K562 (cell line): ENCODE measurements at regions not wholly inside any gene's neighbourhood (a gene's known extent, or its start where the extent isn't known, plus 50 kb on each side); places are given as distances from the start of the nearest gene placed in this dataset.

ENCODE experiments used
- ATAC-seq: fragments of 200-7000 bp; cut with Tn5 transposase; 3 replicates; pipeline ENCODE4 v1.9.1; 2020; ENCODE audit warnings: moderate library complexity
- BruUV-seq: library from RNA; stranded (reverse); fragments of 400-500 nt; replicated peaks from 2 replicates; lab custom pipeline; 2021; lab: Mats Ljungman, UMichigan
- CTCF ChIA-PET: fragments of 300-600 bp; formaldehyde crosslinking; extraction: SDS; loops from one replicate; lab custom pipeline; 2021; ENCODE audit warnings: low intra/inter-chr PET ratio; lab: Yijun Ruan, JAX
- POLR2A ChIA-PET: fragments of 300-600, 350-650 bp; sonication (Branson Sonifier 250); formaldehyde crosslinking; extraction: SDS; loops from one replicate; lab custom pipeline; 2021; ENCODE audit warnings: antibody characterized with exemption, inconsistent platforms; lab: Yijun Ruan, JAX
- DNase-seq, 4 experiments: peaks; one replicate each; pipeline versions ENCODE4 v3.0.0 to v3.0.0-alpha.2; 2011 to 2018; ENCODE audit warnings: low spot score in 3 of 4, mixed read lengths in 3 of 4; ENCODE audit errors: extremely low read depth in 1 of 4
- FAIRE-seq: peaks from 2 replicates; lab custom pipeline; 2011; peaks lifted over from hg19 to GRCh38; lab: Jason Lieb, UNC
- H2AFZ ChIP-seq: 2 replicates; pipeline ENCODE4 v1.6.0; 2011; ENCODE audit warnings: low read depth, low read length, control low read depth, inconsistent platforms
- H3K27ac ChIP-seq: fragments of 200-600 bp; 3 replicates; pipeline ENCODE4 v1.8.0; 2011; ENCODE audit warnings: low read depth, mild to moderate bottlenecking, control low read depth, inconsistent platforms, low read length, moderate library complexity, mixed read lengths; ENCODE audit errors: extremely low read depth
- H3K27me3 ChIP-seq, 2 experiments: fragments of 300-600 bp in 1 of 2; 2 replicates in 1 of 2; 3 replicates in 1 of 2; pipeline versions ENCODE4 v1.6.0 to v1.8.0; 2011; ENCODE audit warnings: inconsistent platforms in 2 of 2, low read length in 2 of 2, mild to moderate bottlenecking in 1 of 2, mixed read lengths in 1 of 2, moderate library complexity in 1 of 2; ENCODE audit not compliant: control insufficient read depth in 2 of 2, insufficient read depth in 2 of 2
- H3K36me3 ChIP-seq: fragments of 300-600 bp; 3 replicates; pipeline ENCODE4 v1.8.0; 2011; ENCODE audit warnings: mild to moderate bottlenecking, low read length, inconsistent platforms; ENCODE audit not compliant: control insufficient read depth, insufficient read depth
- H3K4me1 ChIP-seq, 2 experiments: fragments of 200-600 bp in 1 of 2; replicated peaks in 1 of 2; 2 replicates in 1 of 2; 3 replicates in 1 of 2; pipeline versions ENCODE4 v1.5.1 to v1.8.0; 2011; ENCODE audit warnings: inconsistent platforms in 2 of 2, low read length in 2 of 2, mild to moderate bottlenecking in 1 of 2, mixed read lengths in 1 of 2, moderate library complexity in 1 of 2; ENCODE audit not compliant: control insufficient read depth in 2 of 2, insufficient read depth in 2 of 2
- H3K4me2 ChIP-seq: 2 replicates; pipeline ENCODE4 v1.6.1; 2011; ENCODE audit warnings: low read length, control low read depth, inconsistent platforms, mixed read lengths; ENCODE audit not compliant: insufficient read depth
- H3K4me3 ChIP-seq: fragments of 200-600 bp; sonication (generic), shearing (Covaris generic); 2 replicates; pipeline ENCODE4 v1.5.1; 2016; ENCODE audit warnings: control low read depth, inconsistent platforms
- H3K79me2 ChIP-seq: fragments of 200-600 bp; 3 replicates; pipeline ENCODE4 v1.8.0; 2011; ENCODE audit warnings: low read length, inconsistent platforms; ENCODE audit not compliant: control insufficient read depth, insufficient read depth
- H3K9ac ChIP-seq, 2 experiments: 2 replicates each; pipeline versions ENCODE4 v1.6.0 to v1.6.1; 2011; ENCODE audit warnings: low read depth in 2 of 2, low read length in 2 of 2, control low read depth in 1 of 2, inconsistent platforms in 1 of 2, mild to moderate bottlenecking in 1 of 2, mixed read lengths in 1 of 2; ENCODE audit not compliant: insufficient read depth in 1 of 2
- H3K9me1 ChIP-seq: one replicate; pipeline ENCODE4 v1.6.0; 2011; ENCODE audit warnings: inconsistent platforms, mild to moderate bottlenecking, low read length, moderate library complexity; ENCODE audit not compliant: control insufficient read depth, insufficient read depth
- H3K9me3 ChIP-seq: replicated peaks from 2 replicates; pipeline ENCODE4 v1.5.1; 2011; ENCODE audit warnings: low read depth, low read length, inconsistent platforms; ENCODE audit not compliant: control insufficient read depth, insufficient read depth
- H4K20me1 ChIP-seq: replicated peaks from 2 replicates; pipeline ENCODE4 v1.6.1; 2011; ENCODE audit warnings: low read length, inconsistent platforms, mixed read lengths; ENCODE audit not compliant: control insufficient read depth, insufficient read depth
- BRF1 ChIP-seq: IDR thresholded peaks from 3 replicates; pipeline ENCODE4 v1.6.1; 2011; ENCODE audit warnings: borderline replicate concordance, mild to moderate bottlenecking; ENCODE audit not compliant: insufficient read length; ENCODE audit errors: extremely low read depth
- CBX8 ChIP-seq: fragments of 200-600 bp; sonication (generic); IDR thresholded peaks from 2 replicates; pipeline ENCODE4 v1.6.1; 2012; ENCODE audit warnings: borderline replicate concordance, mixed run types, low read depth, mild to moderate bottlenecking, moderate library complexity, mixed read lengths, low read length, control low read depth, inconsistent platforms; ENCODE audit not compliant: poor library complexity, severe bottlenecking; ENCODE audit errors: extremely low read depth
- ETS1 ChIP-seq: conservative IDR thresholded peaks from 2 replicates; pipeline ENCODE4 v1.6.1; 2011; ENCODE audit warnings: low read depth, mild to moderate bottlenecking, low read length; ENCODE audit not compliant: control insufficient read depth
- GMEB1 ChIP-seq: fragments of 250-450 bp; sonication (Bioruptor Pico); IDR thresholded peaks from 2 replicates; pipeline ENCODE4 v1.4.0; 2020; ENCODE audit warnings: mild to moderate bottlenecking
- HNRNPL ChIP-seq: fragments of 200-400 bp; formaldehyde crosslinking; IDR thresholded peaks from 2 replicates; pipeline ENCODE4 v1.6.1; 2017; ENCODE audit warnings: low read depth, mild to moderate bottlenecking, low read length
- NRF1 ChIP-seq, 2 experiments: fragments of 450-650 bp; IDR thresholded peaks in 1 of 2; conservative IDR thresholded peaks in 1 of 2; 2 replicates each; pipeline ENCODE4 v1.6.1; 2014; ENCODE audit warnings: mild to moderate bottlenecking in 2 of 2
- PCBP1 ChIP-seq: fragments of 200-400 bp; formaldehyde crosslinking; IDR thresholded peaks from 2 replicates; pipeline ENCODE4 v1.6.1; 2018; ENCODE audit warnings: mild to moderate bottlenecking, low read depth, low read length; ENCODE audit not compliant: poor library complexity, severe bottlenecking
- PTTG1 ChIP-seq: fragments of 450-650 bp; IDR thresholded peaks from 2 replicates; pipeline ENCODE4 v1.6.1; 2016; ENCODE audit warnings: low read depth, mild to moderate bottlenecking, missing genetic modification characterization, missing compliant biosample characterization
- RBM15 ChIP-seq: fragments of 200-400 bp; formaldehyde crosslinking; IDR thresholded peaks from 2 replicates; pipeline ENCODE4 v1.6.1; 2018; ENCODE audit warnings: mild to moderate bottlenecking, low read length, moderate library complexity; ENCODE audit not compliant: insufficient read depth
- WHSC1 ChIP-seq: IDR thresholded peaks from one replicate; pipeline ENCODE4 v1.6.1; 2012; ENCODE audit warnings: low read length, control low read depth, inconsistent platforms
- YY1 ChIP-seq, 3 experiments: IDR thresholded peaks; 2 replicates each; pipeline ENCODE4 v1.6.1; 2011; ENCODE audit warnings: low read length in 2 of 3, mild to moderate bottlenecking in 2 of 3, moderate library complexity in 2 of 3, borderline replicate concordance in 1 of 3, control low read depth in 1 of 3, low read depth in 1 of 3; ENCODE audit not compliant: insufficient read depth in 3 of 3, insufficient replicate concordance in 2 of 3, control insufficient read depth in 1 of 3, insufficient read length in 1 of 3; ENCODE audit errors: extremely low read depth in 1 of 3
- ZBTB2 ChIP-seq: fragments of 450-650 bp; IDR thresholded peaks from 2 replicates; pipeline ENCODE4 v1.6.1; 2016; ENCODE audit warnings: antibody characterized with exemption
- ZBTB49 ChIP-seq: sonication (generic); formaldehyde crosslinking; IDR thresholded peaks from 2 replicates; pipeline ENCODE4 v1.8.0; 2022; ENCODE audit warnings: missing genetic modification reagents, mild to moderate bottlenecking, borderline replicate concordance
- WGBS: fragments of 100-300 bp; shearing (Covaris generic); methylation state at CpG from one replicate; pipeline ENCODE4 v1.1.6; 2016; ENCODE audit warnings: low coverage, mixed read lengths; ENCODE audit not compliant: insufficient coverage; ENCODE audit errors: missing lambda C conversion rate; 5-methylcytosine and 5-hydroxymethylcytosine counted together
- in situ Hi-C: fragments of 300-500 bp; cut with MboI; formaldehyde crosslinking; loops from 4 replicates; pipeline ENCODE4 v1.15.0; 2018; ENCODE audit warnings: inconsistent platforms, mixed read lengths
- intact Hi-C: fragments of 100-400 bp; cut with micrococcal nuclease; formaldehyde crosslinking; loops from 2 replicates; pipeline ENCODE4 v1.14.2; 2022

DNA sequence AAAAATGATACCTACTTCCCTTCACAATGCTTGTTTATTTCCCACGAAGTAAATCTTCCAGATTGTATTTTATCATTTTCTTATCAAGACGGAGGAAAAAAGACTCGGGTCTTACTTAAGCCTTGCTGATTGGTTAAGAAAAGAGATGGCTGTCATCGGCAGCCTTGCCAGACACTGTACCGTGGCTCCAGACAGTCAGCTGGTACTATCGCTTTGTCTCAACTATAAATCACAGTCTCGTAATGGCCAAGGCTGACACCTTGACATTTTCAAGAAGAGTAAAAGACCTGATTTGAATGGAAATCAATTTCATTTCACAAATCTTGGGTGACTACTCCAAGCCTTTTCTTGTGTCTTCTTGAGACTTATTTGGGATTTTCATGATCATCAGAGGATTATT is 868.0 kb downstream of the USP25 start:
- intact Hi-C loops (no loop called here), in situ Hi-C loops (no loop called here)
- Histone ChIP-seq H4K20me1 (no peaks in the 10 kb centered on the region), H3K4me1 (no peaks in the 10 kb centered on the region), H3K27me3 (no peaks in the 10 kb centered on the region), H3K4me2 (no peak overlapping the region), H3K4me3 (no peak overlapping the region), H2AFZ (no peak overlapping the region), H3K79me2 (no peaks in the 10 kb centered on the region), H3K27ac (no peak overlapping the region), H3K9me3 (no peaks in the 10 kb centered on the region), H3K9ac (no peak overlapping the region), H3K9me1 (no peaks in the 10 kb centered on the region), H3K36me3 (no peaks in the 10 kb centered on the region)
- no peak for DNase-seq
- FAIRE-seq: no peak
- BruUV-seq: no TSS peak
- no peak for ATAC-seq
- CTCF ChIA-PET: no interaction called here
- 2% methylated on average over 7 of the region's 7 CpGs for WGBS
- POLR2A ChIA-PET: no interaction called here
- no peak for TF ChIP-seq BRF1
- no peak for TF ChIP-seq PCBP1
- no peak for TF ChIP-seq NRF1 (conservative IDR thresholded peaks at IDR 0.05 in 1 of 2, IDR thresholded peaks at IDR 0.05 in 1 of 2)
- no peak for TF ChIP-seq RBM15
- no peak for TF ChIP-seq ZBTB49 (CRISPR knock-in tag)
- TF ChIP-seq YY1 (IDR thresholded peaks at IDR 0.05; ENCODE audit: borderline replicate concordance in 1 of 3, control insufficient read depth in 1 of 3, extremely low read depth in 1 of 3, insufficient read depth in 3 of 3, insufficient read length in 1 of 3, insufficient replicate concordance in 2 of 3, low read depth in 1 of 3, low read length in 2 of 3): no peak
- TF ChIP-seq CBX8: no peak
- no peak for TF ChIP-seq ETS1
- no peak for TF ChIP-seq ZBTB2
- no peak for TF ChIP-seq PTTG1 (tag)
- no peak for TF ChIP-seq WHSC1
- no peak for TF ChIP-seq GMEB1 (CRISPR knock-in tag)
- no peak for TF ChIP-seq HNRNPL
